GM12878 (cell line): ENCODE measurements at regions not wholly inside any gene's neighbourhood (a gene's known extent, or its start where the extent isn't known, plus 50 kb on each side); places are given as distances from the start of the nearest gene placed in this dataset.

Experiments
- ATAC-seq: fragments of 200-7000 bp; cut with Tn5 transposase; 3 replicates; pipeline ENCODE4 v1.9.1; 2020; ENCODE audit warnings: mild to moderate bottlenecking, moderate library complexity
- BruUV-seq: library from RNA; stranded (reverse); fragments of 400-500 nt; replicated peaks from 2 replicates; lab custom pipeline; 2021; lab: Mats Ljungman, UMichigan
- CTCF ChIA-PET: fragments of 300-600 bp; sonication (Branson Sonifier 250); formaldehyde crosslinking; extraction: SDS; loops from one replicate; lab custom pipeline; 2021; ENCODE audit warnings: inconsistent platforms; lab: Yijun Ruan, JAX
- POLR2A ChIA-PET: fragments of 350-600 bp; formaldehyde crosslinking; extraction: SDS; loops from one replicate; lab custom pipeline; 2021; ENCODE audit warnings: inconsistent platforms; lab: Charles Lee
- RAD21 ChIA-PET: fragments of 300-600 bp; sonication (Branson Sonifier 250); formaldehyde crosslinking; loops from one replicate; lab custom pipeline; 2023; ENCODE audit warnings: antibody characterized with exemption; ENCODE audit not compliant: unreplicated experiment; lab: Charles Lee
- SMC1A ChIA-PET: fragments of 300-600 bp; sonication (Branson Sonifier 250); formaldehyde crosslinking; loops from one replicate; lab custom pipeline; 2023; ENCODE audit not compliant: unreplicated experiment, uncharacterized antibody; lab: Charles Lee
- DNase-seq: peaks from one replicate; pipeline ENCODE4 v3.0.0-alpha.2; 2011; ENCODE audit warnings: low read depth, low spot score
- FAIRE-seq: peaks from 3 replicates; lab custom pipeline; 2011; peaks lifted over from hg19 to GRCh38; lab: Jason Lieb, UNC
- H2AFZ ChIP-seq: 2 replicates; pipeline ENCODE4 v1.6.0; 2011; ENCODE audit warnings: low read depth, low read length, control low read depth; ENCODE audit not compliant: control insufficient read depth
- H3K27ac ChIP-seq: 2 replicates; pipeline ENCODE4 v1.5.1; 2011; ENCODE audit warnings: control low read depth; ENCODE audit not compliant: control insufficient read depth, insufficient read depth
- H3K27me3 ChIP-seq, 2 experiments: replicated peaks in 1 of 2; 2 replicates each; pipeline versions ENCODE4 v1.6.0 to v1.6.1; 2011; ENCODE audit warnings: low read length in 1 of 2; ENCODE audit not compliant: control insufficient read depth in 2 of 2, insufficient read depth in 2 of 2
- H3K36me3 ChIP-seq, 2 experiments: 2 replicates each; pipeline ENCODE4 v1.5.1; 2011; ENCODE audit warnings: low read length in 1 of 2; ENCODE audit not compliant: control insufficient read depth in 2 of 2, insufficient read depth in 2 of 2
- H3K4me1 ChIP-seq: 2 replicates; pipeline ENCODE4 v1.6.1; 2011; ENCODE audit warnings: mild to moderate bottlenecking, low read length, moderate library complexity, mixed read lengths; ENCODE audit not compliant: control insufficient read depth, insufficient read depth
- H3K4me2 ChIP-seq: 2 replicates; pipeline ENCODE4 v1.6.0; 2011; ENCODE audit warnings: control low read depth; ENCODE audit not compliant: control insufficient read depth, insufficient read depth
- H3K4me3 ChIP-seq: fragments of 200-600 bp; sonication (generic); 2 replicates; pipeline ENCODE4 v1.5.1; 2016
- H3K79me2 ChIP-seq: 2 replicates; pipeline ENCODE4 v1.6.0; 2011; ENCODE audit warnings: low read length; ENCODE audit not compliant: control insufficient read depth, insufficient read depth
- H3K9ac ChIP-seq: 2 replicates; pipeline ENCODE4 v1.8.0; 2011; ENCODE audit warnings: low read length, control low read depth, mixed read lengths; ENCODE audit not compliant: control insufficient read depth, insufficient read depth
- H3K9me3 ChIP-seq: replicated peaks from 3 replicates; pipeline ENCODE4 v1.5.1; 2011; ENCODE audit warnings: mild to moderate bottlenecking, low read length; ENCODE audit not compliant: control insufficient read depth, insufficient read depth
- H4K20me1 ChIP-seq: 2 replicates; pipeline ENCODE4 v1.6.0; 2011; ENCODE audit not compliant: control insufficient read depth, insufficient read depth
- CBFB ChIP-seq: IDR thresholded peaks from 2 replicates; pipeline ENCODE4 v1.6.1; 2016; ENCODE audit warnings: antibody characterized with exemption, low read depth
- IKZF1 ChIP-seq: fragments of 450-650 bp; conservative IDR thresholded peaks from 2 replicates; pipeline ENCODE4 v1.6.1; 2017; ENCODE audit warnings: antibody characterized with exemption, mild to moderate bottlenecking
- RELA ChIP-seq: fragments of 450-650 bp; IDR thresholded peaks from 2 replicates; pipeline ENCODE4 v1.8.0; 2014; ENCODE audit warnings: borderline replicate concordance; ENCODE audit not compliant: partially characterized antibody
- SMARCA5 ChIP-seq: fragments of 450-650 bp; IDR thresholded peaks from 2 replicates; pipeline ENCODE4 v1.6.1; 2017; ENCODE audit warnings: mild to moderate bottlenecking
- STAT3 ChIP-seq: IDR thresholded peaks from 2 replicates; pipeline ENCODE4 v1.6.1; 2011; ENCODE audit warnings: low read depth, low read length, improper control_type of control experiment
- TCF12 ChIP-seq: IDR thresholded peaks from 2 replicates; pipeline ENCODE4 v1.6.1; 2011; ENCODE audit warnings: low read depth, mild to moderate bottlenecking, low read length
- ZNF207 ChIP-seq: fragments of 450-650 bp; IDR thresholded peaks from 2 replicates; pipeline ENCODE4 v1.6.1; 2014; ENCODE audit warnings: antibody characterized with exemption, mild to moderate bottlenecking, borderline replicate concordance
- WGBS: methylation state at CpG from one replicate; pipeline ENCODE4 v1.1.6; 2016; ENCODE audit warnings: low lambda C conversion rate; ENCODE audit not compliant: insufficient replicate concordance, insufficient coverage; ENCODE audit errors: missing lambda C conversion rate; 5-methylcytosine and 5-hydroxymethylcytosine counted together
- in situ Hi-C: fragments of 300-500 bp; cut with MboI; formaldehyde crosslinking; loops from 9 replicates; pipeline ENCODE4 v1.14.3; 2018; ENCODE audit warnings: mixed read lengths
- intact Hi-C: fragments of 100-400 bp; cut with micrococcal nuclease; formaldehyde crosslinking; loops from one replicate; pipeline ENCODE4 v1.14.2; 2022; ENCODE audit not compliant: unreplicated experiment
- TF ChIP-seq, protein P1 (sequence below): fragments of 450-650 bp; IDR thresholded peaks from 2 replicates; pipeline ENCODE4 v1.6.1; 2017; ENCODE audit warnings: antibody characterized with exemption, mild to moderate bottlenecking, moderate library complexity
- TF ChIP-seq, protein P2 (sequence below): IDR thresholded peaks from 2 replicates; pipeline ENCODE4 v1.6.1; 2011; ENCODE audit warnings: low read depth, low read length, improper control_type of control experiment, borderline replicate concordance
- TF ChIP-seq, protein P3 (sequence below): fragments of 450-650 bp; IDR thresholded peaks from 2 replicates; pipeline ENCODE4 v1.6.1; 2016; ENCODE audit warnings: mild to moderate bottlenecking
- TF ChIP-seq, protein P4 (sequence below): fragments of 150-350 bp; IDR thresholded peaks from 2 replicates; pipeline ENCODE4 v1.6.1; 2016; ENCODE audit warnings: low read depth, low read length
- TF ChIP-seq, protein P5 (sequence below): fragments of 450-650 bp; IDR thresholded peaks from 2 replicates; pipeline ENCODE4 v1.6.1; 2014; ENCODE audit warnings: mild to moderate bottlenecking
- TF ChIP-seq, protein P6 (sequence below): IDR thresholded peaks from 2 replicates; pipeline ENCODE4 v1.6.1; 2011; ENCODE audit warnings: borderline replicate concordance, low read depth, mild to moderate bottlenecking, moderate library complexity, low read length; ENCODE audit not compliant: insufficient read depth, poor library complexity, severe bottlenecking

DNA sequence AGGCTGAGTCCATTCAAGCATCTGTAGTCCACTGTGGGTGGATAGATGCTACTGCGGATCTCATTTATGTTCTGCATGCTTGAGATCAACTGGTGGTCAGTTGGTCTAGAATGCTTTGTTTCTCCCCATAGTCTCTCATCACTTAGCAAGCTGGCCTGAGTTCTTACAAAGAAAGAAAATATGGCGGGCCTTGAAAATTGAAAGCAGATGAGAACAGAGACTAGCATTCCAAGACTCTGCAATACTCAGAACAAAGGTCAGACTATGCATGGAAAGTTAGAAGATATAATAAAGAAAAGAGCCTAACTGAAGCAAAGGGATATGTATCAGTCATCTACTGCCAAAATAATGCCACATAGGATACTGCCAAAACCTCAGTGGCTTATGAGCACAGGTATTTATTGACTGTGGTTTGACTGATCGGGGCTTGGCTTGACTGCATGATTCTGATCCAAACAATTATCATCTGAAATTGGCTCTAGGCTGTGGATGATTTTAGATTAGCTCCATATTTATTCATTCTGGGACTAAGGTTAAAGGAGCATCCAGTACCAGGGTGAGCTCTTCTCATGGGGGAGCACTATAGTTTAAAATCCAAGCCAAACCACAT, 258.9 kb downstream of the TAF11L14 start:
- intact Hi-C loops = no loop called here
- no peak for TF ChIP-seq CBFB
- TF ChIP-seq, protein P1, sequence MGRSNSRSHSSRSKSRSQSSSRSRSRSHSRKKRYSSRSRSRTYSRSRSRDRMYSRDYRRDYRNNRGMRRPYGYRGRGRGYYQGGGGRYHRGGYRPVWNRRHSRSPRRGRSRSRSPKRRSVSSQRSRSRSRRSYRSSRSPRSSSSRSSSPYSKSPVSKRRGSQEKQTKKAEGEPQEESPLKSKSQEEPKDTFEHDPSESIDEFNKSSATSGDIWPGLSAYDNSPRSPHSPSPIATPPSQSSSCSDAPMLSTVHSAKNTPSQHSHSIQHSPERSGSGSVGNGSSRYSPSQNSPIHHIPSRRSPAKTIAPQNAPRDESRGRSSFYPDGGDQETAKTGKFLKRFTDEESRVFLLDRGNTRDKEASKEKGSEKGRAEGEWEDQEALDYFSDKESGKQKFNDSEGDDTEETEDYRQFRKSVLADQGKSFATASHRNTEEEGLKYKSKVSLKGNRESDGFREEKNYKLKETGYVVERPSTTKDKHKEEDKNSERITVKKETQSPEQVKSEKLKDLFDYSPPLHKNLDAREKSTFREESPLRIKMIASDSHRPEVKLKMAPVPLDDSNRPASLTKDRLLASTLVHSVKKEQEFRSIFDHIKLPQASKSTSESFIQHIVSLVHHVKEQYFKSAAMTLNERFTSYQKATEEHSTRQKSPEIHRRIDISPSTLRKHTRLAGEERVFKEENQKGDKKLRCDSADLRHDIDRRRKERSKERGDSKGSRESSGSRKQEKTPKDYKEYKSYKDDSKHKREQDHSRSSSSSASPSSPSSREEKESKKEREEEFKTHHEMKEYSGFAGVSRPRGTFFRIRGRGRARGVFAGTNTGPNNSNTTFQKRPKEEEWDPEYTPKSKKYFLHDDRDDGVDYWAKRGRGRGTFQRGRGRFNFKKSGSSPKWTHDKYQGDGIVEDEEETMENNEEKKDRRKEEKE = no peak
- TF ChIP-seq, protein P2, sequence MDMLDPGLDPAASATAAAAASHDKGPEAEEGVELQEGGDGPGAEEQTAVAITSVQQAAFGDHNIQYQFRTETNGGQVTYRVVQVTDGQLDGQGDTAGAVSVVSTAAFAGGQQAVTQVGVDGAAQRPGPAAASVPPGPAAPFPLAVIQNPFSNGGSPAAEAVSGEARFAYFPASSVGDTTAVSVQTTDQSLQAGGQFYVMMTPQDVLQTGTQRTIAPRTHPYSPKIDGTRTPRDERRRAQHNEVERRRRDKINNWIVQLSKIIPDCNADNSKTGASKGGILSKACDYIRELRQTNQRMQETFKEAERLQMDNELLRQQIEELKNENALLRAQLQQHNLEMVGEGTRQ = no peak
- TF ChIP-seq RELA = no peak
- TF ChIP-seq IKZF1 = no peak
- TF ChIP-seq, protein P3, sequence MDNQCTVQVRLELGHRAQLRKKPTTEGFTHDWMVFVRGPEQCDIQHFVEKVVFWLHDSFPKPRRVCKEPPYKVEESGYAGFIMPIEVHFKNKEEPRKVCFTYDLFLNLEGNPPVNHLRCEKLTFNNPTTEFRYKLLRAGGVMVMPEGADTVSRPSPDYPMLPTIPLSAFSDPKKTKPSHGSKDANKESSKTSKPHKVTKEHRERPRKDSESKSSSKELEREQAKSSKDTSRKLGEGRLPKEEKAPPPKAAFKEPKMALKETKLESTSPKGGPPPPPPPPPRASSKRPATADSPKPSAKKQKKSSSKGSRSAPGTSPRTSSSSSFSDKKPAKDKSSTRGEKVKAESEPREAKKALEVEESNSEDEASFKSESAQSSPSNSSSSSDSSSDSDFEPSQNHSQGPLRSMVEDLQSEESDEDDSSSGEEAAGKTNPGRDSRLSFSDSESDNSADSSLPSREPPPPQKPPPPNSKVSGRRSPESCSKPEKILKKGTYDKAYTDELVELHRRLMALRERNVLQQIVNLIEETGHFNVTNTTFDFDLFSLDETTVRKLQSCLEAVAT = no peak
- TF ChIP-seq, protein P4, sequence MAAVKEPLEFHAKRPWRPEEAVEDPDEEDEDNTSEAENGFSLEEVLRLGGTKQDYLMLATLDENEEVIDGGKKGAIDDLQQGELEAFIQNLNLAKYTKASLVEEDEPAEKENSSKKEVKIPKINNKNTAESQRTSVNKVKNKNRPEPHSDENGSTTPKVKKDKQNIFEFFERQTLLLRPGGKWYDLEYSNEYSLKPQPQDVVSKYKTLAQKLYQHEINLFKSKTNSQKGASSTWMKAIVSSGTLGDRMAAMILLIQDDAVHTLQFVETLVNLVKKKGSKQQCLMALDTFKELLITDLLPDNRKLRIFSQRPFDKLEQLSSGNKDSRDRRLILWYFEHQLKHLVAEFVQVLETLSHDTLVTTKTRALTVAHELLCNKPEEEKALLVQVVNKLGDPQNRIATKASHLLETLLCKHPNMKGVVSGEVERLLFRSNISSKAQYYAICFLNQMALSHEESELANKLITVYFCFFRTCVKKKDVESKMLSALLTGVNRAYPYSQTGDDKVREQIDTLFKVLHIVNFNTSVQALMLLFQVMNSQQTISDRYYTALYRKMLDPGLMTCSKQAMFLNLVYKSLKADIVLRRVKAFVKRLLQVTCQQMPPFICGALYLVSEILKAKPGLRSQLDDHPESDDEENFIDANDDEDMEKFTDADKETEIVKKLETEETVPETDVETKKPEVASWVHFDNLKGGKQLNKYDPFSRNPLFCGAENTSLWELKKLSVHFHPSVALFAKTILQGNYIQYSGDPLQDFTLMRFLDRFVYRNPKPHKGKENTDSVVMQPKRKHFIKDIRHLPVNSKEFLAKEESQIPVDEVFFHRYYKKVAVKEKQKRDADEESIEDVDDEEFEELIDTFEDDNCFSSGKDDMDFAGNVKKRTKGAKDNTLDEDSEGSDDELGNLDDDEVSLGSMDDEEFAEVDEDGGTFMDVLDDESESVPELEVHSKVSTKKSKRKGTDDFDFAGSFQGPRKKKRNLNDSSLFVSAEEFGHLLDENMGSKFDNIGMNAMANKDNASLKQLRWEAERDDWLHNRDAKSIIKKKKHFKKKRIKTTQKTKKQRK = no peak
- no peak for TF ChIP-seq TCF12
- TF ChIP-seq SMARCA5 = no peak
- TF ChIP-seq, protein P5, sequence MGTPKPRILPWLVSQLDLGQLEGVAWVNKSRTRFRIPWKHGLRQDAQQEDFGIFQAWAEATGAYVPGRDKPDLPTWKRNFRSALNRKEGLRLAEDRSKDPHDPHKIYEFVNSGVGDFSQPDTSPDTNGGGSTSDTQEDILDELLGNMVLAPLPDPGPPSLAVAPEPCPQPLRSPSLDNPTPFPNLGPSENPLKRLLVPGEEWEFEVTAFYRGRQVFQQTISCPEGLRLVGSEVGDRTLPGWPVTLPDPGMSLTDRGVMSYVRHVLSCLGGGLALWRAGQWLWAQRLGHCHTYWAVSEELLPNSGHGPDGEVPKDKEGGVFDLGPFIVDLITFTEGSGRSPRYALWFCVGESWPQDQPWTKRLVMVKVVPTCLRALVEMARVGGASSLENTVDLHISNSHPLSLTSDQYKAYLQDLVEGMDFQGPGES = no peak
- TF ChIP-seq ZNF207 = no peak
- TF ChIP-seq, protein P6, sequence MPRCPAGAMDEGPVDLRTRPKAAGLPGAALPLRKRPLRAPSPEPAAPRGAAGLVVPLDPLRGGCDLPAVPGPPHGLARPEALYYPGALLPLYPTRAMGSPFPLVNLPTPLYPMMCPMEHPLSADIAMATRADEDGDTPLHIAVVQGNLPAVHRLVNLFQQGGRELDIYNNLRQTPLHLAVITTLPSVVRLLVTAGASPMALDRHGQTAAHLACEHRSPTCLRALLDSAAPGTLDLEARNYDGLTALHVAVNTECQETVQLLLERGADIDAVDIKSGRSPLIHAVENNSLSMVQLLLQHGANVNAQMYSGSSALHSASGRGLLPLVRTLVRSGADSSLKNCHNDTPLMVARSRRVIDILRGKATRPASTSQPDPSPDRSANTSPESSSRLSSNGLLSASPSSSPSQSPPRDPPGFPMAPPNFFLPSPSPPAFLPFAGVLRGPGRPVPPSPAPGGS = no peak
- TF ChIP-seq STAT3 = no peak

More for the DNA sequence above, 258.9 kb downstream of the TAF11L14 start:
- FAIRE-seq = no peak
- Histone ChIP-seq H3K27me3 (no peaks in the 10 kb centered on the region), H3K9me3 (no peaks in the 10 kb centered on the region), H3K79me2 (no peaks in the 10 kb centered on the region), H3K27ac (no peak overlapping the region), H3K4me1 (no peaks in the 10 kb centered on the region), H2AFZ (no peak overlapping the region), H3K4me2 (no peak overlapping the region), H4K20me1 (no peaks in the 10 kb centered on the region), H3K9ac (no peak overlapping the region), H3K36me3 (no peaks in the 10 kb centered on the region), H3K4me3 (no peak overlapping the region)
- DNase-seq = no peak
- ChIA-PET POLR2A (no interaction called here), SMC1A (no interaction called here), RAD21 (no interaction called here), CTCF (no interaction called here)
- ATAC-seq = no peak
- in situ Hi-C loops = no loop called here
- 41% methylated on average over 3 of the region's 3 CpGs for WGBS
- BruUV-seq = no TSS peak
